WTC11 (cell line): ENCODE measurements at regions not wholly inside any gene's neighbourhood (a gene's known extent, or its start where the extent isn't known, plus 50 kb on each side); places are given as distances from the start of the nearest gene placed in this dataset.

Experiments
- ATAC-seq: fragments of 200-7000 bp; cut with Tn5 transposase; 2 replicates; pipeline ENCODE4 v1.10.0; 2021; ENCODE audit warnings: mild to moderate bottlenecking, moderate library complexity
- CTCF ChIA-PET: fragments of 300-600 bp; sonication (Branson Sonifier 250); formaldehyde crosslinking; loops from one replicate; lab custom pipeline; 2021; ENCODE audit warnings: antibody characterized with exemption; lab: Charles Lee
- POLR2A ChIA-PET: fragments of 350-600 bp; sonication (Branson Sonifier 250); formaldehyde crosslinking; loops from one replicate; lab custom pipeline; 2021; ENCODE audit warnings: antibody characterized with exemption; lab: Charles Lee
- DNase-seq: peaks from one replicate; pipeline ENCODE4 v3.0.0; 2021; ENCODE audit warnings: low spot score
- H3K27ac Mint-ChIP-seq: 2 replicates; pipeline ENCODE4 v1.8.0; 2021; ENCODE audit warnings: mixed read lengths
- H3K27me3 Mint-ChIP-seq: 2 replicates; pipeline ENCODE4 v1.8.0; 2021; ENCODE audit warnings: low read depth, mild to moderate bottlenecking, moderate library complexity, mixed read lengths
- H3K36me3 Mint-ChIP-seq: 2 replicates; pipeline ENCODE4 v1.8.0; 2021; ENCODE audit warnings: mixed read lengths
- H3K4me1 Mint-ChIP-seq: 2 replicates; pipeline ENCODE4 v1.8.0; 2022; ENCODE audit warnings: mixed read lengths
- H3K4me3 Mint-ChIP-seq: 2 replicates; pipeline ENCODE4 v1.8.0; 2021; ENCODE audit warnings: mild to moderate bottlenecking, moderate library complexity, mixed read lengths
- H3K9me3 Mint-ChIP-seq: 2 replicates; pipeline ENCODE4 v1.8.0; 2021; ENCODE audit warnings: mixed read lengths
- E2F1 ChIP-seq: sonication (generic); formaldehyde crosslinking; IDR thresholded peaks from 2 replicates; pipeline ENCODE4 v1.8.0; 2022; ENCODE audit warnings: mild to moderate bottlenecking, missing genetic modification reagents
- E2F4 ChIP-seq: sonication (generic); formaldehyde crosslinking; IDR thresholded peaks from 2 replicates; pipeline ENCODE4 v1.8.1; 2022; ENCODE audit warnings: low read depth, mild to moderate bottlenecking, moderate library complexity, missing genetic modification reagents, borderline replicate concordance
- E2F5 ChIP-seq: sonication (generic); formaldehyde crosslinking; IDR thresholded peaks from 2 replicates; pipeline ENCODE4 v1.8.1; 2022; ENCODE audit warnings: mild to moderate bottlenecking, moderate library complexity, missing genetic modification reagents
- ETV6 ChIP-seq: sonication (generic); formaldehyde crosslinking; IDR thresholded peaks from 2 replicates; pipeline ENCODE4 v1.8.1; 2022; ENCODE audit warnings: mild to moderate bottlenecking, missing genetic modification reagents
- FOXK1 ChIP-seq: sonication (generic); formaldehyde crosslinking; IDR thresholded peaks from 2 replicates; pipeline ENCODE4 v1.8.0; 2022; ENCODE audit warnings: mild to moderate bottlenecking, moderate library complexity, missing genetic modification reagents
- FOXP1 ChIP-seq: sonication (generic); formaldehyde crosslinking; IDR thresholded peaks from 2 replicates; pipeline ENCODE4 v1.8.0; 2022; ENCODE audit warnings: missing genetic modification reagents, mild to moderate bottlenecking, moderate library complexity, borderline replicate concordance
- GTF2I ChIP-seq: fragments of 250-450 bp; sonication (Bioruptor Pico); conservative IDR thresholded peaks from 2 replicates; pipeline ENCODE4 v1.4.0; 2021; ENCODE audit warnings: mild to moderate bottlenecking
- MAX ChIP-seq: sonication (generic); formaldehyde crosslinking; IDR thresholded peaks from 2 replicates; pipeline ENCODE4 v1.8.0; 2022; ENCODE audit warnings: mild to moderate bottlenecking, missing genetic modification reagents
- OVOL2 ChIP-seq: fragments of 250-450 bp; sonication (Bioruptor Pico); IDR thresholded peaks from 2 replicates; pipeline ENCODE4 v1.9.0; 2021; ENCODE audit warnings: mild to moderate bottlenecking, borderline replicate concordance
- PRDM15 ChIP-seq: sonication (generic); formaldehyde crosslinking; IDR thresholded peaks from 2 replicates; pipeline ENCODE4 v1.8.0; 2022; ENCODE audit warnings: missing genetic modification reagents
- PREB ChIP-seq: sonication (generic); formaldehyde crosslinking; IDR thresholded peaks from 2 replicates; pipeline ENCODE4 v1.8.1; 2022; ENCODE audit warnings: mild to moderate bottlenecking, missing genetic modification reagents, moderate library complexity, borderline replicate concordance
- SMAD3 ChIP-seq: sonication (generic); formaldehyde crosslinking; IDR thresholded peaks from 2 replicates; pipeline ENCODE4 v1.8.0; 2022; ENCODE audit warnings: missing genetic modification reagents, mild to moderate bottlenecking, borderline replicate concordance
- SOX15 ChIP-seq: fragments of 250-450 bp; sonication (Bioruptor Pico); IDR thresholded peaks from 2 replicates; pipeline ENCODE4 v1.9.0; 2021; ENCODE audit warnings: mild to moderate bottlenecking
- USF1 ChIP-seq: sonication (generic); formaldehyde crosslinking; IDR thresholded peaks from 2 replicates; pipeline ENCODE4 v1.8.0; 2022; ENCODE audit warnings: mild to moderate bottlenecking, missing genetic modification reagents
- ZNF219 ChIP-seq: sonication (generic); formaldehyde crosslinking; IDR thresholded peaks from 2 replicates; pipeline ENCODE4 v1.8.0; 2023; ENCODE audit warnings: missing genetic modification reagents, mild to moderate bottlenecking, borderline replicate concordance
- ZNF317 ChIP-seq: sonication (generic); formaldehyde crosslinking; IDR thresholded peaks from 2 replicates; pipeline ENCODE4 v1.8.1; 2023; ENCODE audit warnings: low read depth, mild to moderate bottlenecking, moderate library complexity, missing genetic modification reagents, borderline replicate concordance
- ZNF396 ChIP-seq: fragments of 250-450 bp; sonication (Bioruptor Pico); IDR thresholded peaks from 2 replicates; pipeline ENCODE4 v1.8.0; 2021; ENCODE audit warnings: mild to moderate bottlenecking, moderate library complexity, borderline replicate concordance
- ZNF416 ChIP-seq: fragments of 250-450 bp; sonication (Bioruptor Pico); IDR thresholded peaks from 2 replicates; pipeline ENCODE4 v1.9.0; 2021; ENCODE audit warnings: mild to moderate bottlenecking, inconsistent platforms
- ZNF425 ChIP-seq: fragments of 250-450 bp; sonication (Bioruptor Pico); conservative IDR thresholded peaks from 2 replicates; pipeline ENCODE4 v1.9.0; 2021; ENCODE audit warnings: mild to moderate bottlenecking
- ZNF512 ChIP-seq: sonication (generic); formaldehyde crosslinking; IDR thresholded peaks from 2 replicates; pipeline ENCODE4 v1.8.1; 2022; ENCODE audit warnings: missing genetic modification reagents, borderline replicate concordance

- POLR2A ChIA-PET, result no interaction called here
- H3K9me3 Mint-ChIP-seq, result no peaks in the 10 kb centered on the region
- H3K27me3 Mint-ChIP-seq, result peaks cover 46% of the 10 kb centered on the region
- H3K27ac Mint-ChIP-seq, result no peak overlapping the region
- DNase-seq, result no peak
- CTCF ChIA-PET, result interaction anchor here (1.0 to 1.3 kb wide), 2 partner anchors 68 to 184 kb away, joined by 3 to 6 read pairs; no protein-coding TSS in a partner anchor
- H3K4me1 Mint-ChIP-seq, result 0 out of 2 replicates have a peak, but pooled peaks cover 2% of the 10 kb centered on the region
- no peak overlapping the region for H3K4me3 Mint-ChIP-seq
- TF ChIP-seq FOXK1, result no peak
- TF ChIP-seq E2F5, result no peak
- no peak for TF ChIP-seq E2F1 (CRISPR knock-in tag)
- TF ChIP-seq ZNF219 (CRISPR knock-in tag), result no peak
- TF ChIP-seq ZNF416, result no peak
- H3K36me3 Mint-ChIP-seq, result no peaks in the 10 kb centered on the region
- ATAC-seq, result no peak
These were observed 139.2 kb downstream of the INHBB start for GRCh38 chr2:120485096-120485495.

GRCh38 chr2:120486441-120486840, 140.5 kb downstream of the INHBB start:
- Mint-ChIP-seq H3K4me1 (0 out of 2 replicates have a peak, but pooled peaks cover 2% of the 10 kb centered on the region), H3K36me3 (no peaks in the 10 kb centered on the region), H3K4me3 (no peak overlapping the region), H3K27ac (no peak overlapping the region), H3K27me3 (peaks cover 37% of the 10 kb centered on the region), H3K9me3 (no peaks in the 10 kb centered on the region)
- TF ChIP-seq SMAD3 (CRISPR knock-in tag) (no peak), FOXP1 (CRISPR knock-in tag) (no peak), PREB (no peak), ZNF396 (CRISPR knock-in tag) (no peak), E2F4 (CRISPR knock-in tag) (no peak), ZNF317 (CRISPR knock-in tag) (no peak), ETV6 (no peak), OVOL2 (CRISPR knock-in tag) (no peak), ZNF425 (CRISPR knock-in tag) (no peak), ZNF512 (CRISPR knock-in tag) (no peak), PRDM15 (CRISPR knock-in tag) (no peak), SOX15 (CRISPR knock-in tag) (no peak), USF1 (no peak), GTF2I (CRISPR knock-in tag) (no peak), ZNF416 (no peak), MAX (CRISPR knock-in tag) (no peak)
- ATAC-seq (no peak), DNase-seq (no peak)
- ChIA-PET CTCF (interaction anchor here (1.2 to 1.5 kb wide), 3 partner anchors 21 to 67 kb away, joined by 3 to 6 read pairs (median 4); no protein-coding TSS in a partner anchor), POLR2A (no interaction called here)
